Stimulated activated naive CD8-positive, alpha-beta T cell treated with anti-CD3 and anti-CD28 coated beads, Interleukin-15, amount 100 ng/mL, for 72 hours (primary cell): ENCODE measurements at regions not wholly inside any gene's neighbourhood (a gene's known extent, or its start where the extent isn't known, plus 50 kb on each side); places are given as distances from the start of the nearest gene placed in this dataset.
"Not testable (repeated sequence)": the region's sequence is repeated elsewhere in the genome, so short reads cannot be mapped to it uniquely, and the experiment has no call there.

ENCODE experiments used
- ATAC-seq: fragments of 150-1000 bp; cut with Tn5 transposase; 2 replicates; pipeline ENCODE4 v1.10.0; 2021; ENCODE audit warnings: mild to moderate bottlenecking, moderate library complexity
- DNase-seq, 2 donors: peaks; one replicate each; pipeline ENCODE4 v3.0.0; 2021 to 2022
- H3K27ac Mint-ChIP-seq, 2 donors: one replicate each; pipeline ENCODE4 v1.8.0; 2022; ENCODE audit warnings: mild to moderate bottlenecking in 2 of 2, mixed read lengths in 2 of 2, moderate library complexity in 2 of 2
- H3K27me3 Mint-ChIP-seq: one replicate; pipeline ENCODE4 v1.8.0; 2022; ENCODE audit warnings: mixed read lengths
- H3K4me1 Mint-ChIP-seq: one replicate; pipeline ENCODE4 v1.8.0; 2022; ENCODE audit warnings: mild to moderate bottlenecking, mixed read lengths
- H3K4me3 Mint-ChIP-seq, 2 donors: one replicate each; pipeline ENCODE4 v1.8.0; 2022; ENCODE audit warnings: mild to moderate bottlenecking in 2 of 2, mixed read lengths in 2 of 2, moderate library complexity in 1 of 2
- H3K9me3 Mint-ChIP-seq, 2 donors: one replicate each; pipeline ENCODE4 v1.8.0; 2022; ENCODE audit warnings: mixed read lengths in 2 of 2

DNA sequence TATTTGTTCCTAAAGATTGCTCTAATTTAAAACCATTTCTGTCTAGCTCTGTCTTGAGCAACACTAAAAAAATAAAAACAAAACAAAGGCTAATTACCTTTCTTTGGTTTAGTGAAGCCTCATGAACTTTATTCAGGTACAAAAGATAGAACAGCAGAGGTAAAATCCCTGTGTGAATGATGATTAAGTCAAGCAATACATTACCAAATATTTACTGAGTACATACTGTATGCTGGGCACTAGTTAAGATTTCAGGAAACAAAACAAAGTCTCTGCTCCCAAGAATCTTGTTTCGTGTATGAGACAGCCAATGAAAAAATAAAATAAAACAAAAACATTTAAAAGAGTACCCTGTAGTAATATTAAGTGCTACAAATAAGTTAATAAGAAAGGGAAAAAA lies 257.5 kb downstream of the RND3 start:
- no peak overlapping the region for H3K4me3 Mint-ChIP-seq

DNA sequence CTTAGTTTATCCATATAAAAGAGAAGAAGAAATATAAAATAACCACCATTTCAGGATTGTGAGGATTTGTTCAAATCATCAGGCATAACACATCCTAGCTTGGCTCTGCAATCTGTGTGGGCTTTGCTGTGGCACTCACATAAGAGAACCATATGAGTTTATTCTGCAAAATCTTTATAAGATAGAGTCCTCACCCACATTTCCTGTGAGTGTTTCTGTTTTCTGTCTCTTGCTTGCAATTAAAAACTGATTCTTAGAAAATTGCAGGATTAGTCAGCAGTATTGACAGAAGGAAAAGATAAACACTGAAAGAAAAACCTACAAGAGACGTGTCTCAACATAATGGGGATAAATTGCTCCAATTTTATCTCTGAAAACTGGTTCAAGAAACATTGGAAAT lies 258.5 kb downstream of the RND3 start:
- Mint-ChIP-seq H3K27ac (no peak overlapping the region), H3K27me3 (no peaks in the 10 kb centered on the region), H3K4me3 (no peak overlapping the region), H3K4me1 (no peaks in the 10 kb centered on the region), H3K9me3 (no peaks in the 10 kb centered on the region)
- no peak for DNase-seq
- no peak for ATAC-seq

More for the DNA sequence above, 257.5 kb downstream of the RND3 start:
- peak overlapping the region in 1 of 2 donors; percentile 3 for H3K27ac Mint-ChIP-seq
- H3K27me3 Mint-ChIP-seq, result no peaks in the 10 kb centered on the region
- DNase-seq (no peak), ATAC-seq (no peak)
- H3K9me3 Mint-ChIP-seq, result no peaks in the 10 kb centered on the region
- no peaks in the 10 kb centered on the region for H3K4me1 Mint-ChIP-seq

DNA sequence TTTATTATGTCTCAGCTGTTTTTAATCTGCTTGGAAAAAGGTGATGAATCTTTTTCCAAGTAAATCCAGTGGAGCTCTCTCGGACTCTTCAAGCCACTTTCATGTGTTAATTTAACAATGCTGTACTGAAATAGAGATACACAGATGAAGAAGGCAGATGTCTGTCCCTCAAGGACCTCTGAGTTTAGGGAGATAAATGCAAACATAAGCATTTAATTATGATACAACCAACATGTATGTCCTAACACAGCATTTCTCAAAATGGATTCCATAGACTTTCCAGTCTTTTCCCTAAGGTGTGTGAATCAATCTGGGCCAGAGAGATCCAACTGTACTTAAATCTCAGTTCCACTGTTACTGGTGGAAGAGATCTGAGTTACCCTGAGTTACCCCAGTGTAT lies 262.4 kb downstream of the RND3 start:
- ATAC-seq, result no peak

DNA sequence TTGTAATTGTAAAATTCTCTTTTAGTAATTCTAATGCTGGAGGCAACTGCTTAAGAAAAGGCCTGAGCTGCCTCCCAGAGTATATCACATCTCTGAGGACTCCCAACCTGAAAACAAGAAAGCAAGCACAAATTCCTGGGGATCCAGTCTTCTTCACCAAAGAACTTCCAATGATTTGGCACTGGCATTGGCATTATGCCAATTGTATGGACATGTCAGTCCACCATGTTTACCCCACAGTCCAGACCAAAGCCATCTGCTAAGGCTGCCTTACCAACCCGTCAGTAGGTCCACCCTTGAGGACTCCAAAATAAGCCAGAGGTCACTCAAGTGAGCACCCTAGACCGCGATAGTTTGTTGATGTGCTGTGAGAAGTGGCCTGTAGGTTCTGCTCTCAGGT lies 263.1 kb downstream of the RND3 start:
- no peaks in the 10 kb centered on the region for H3K4me1 Mint-ChIP-seq
- no peaks in the 10 kb centered on the region for H3K27me3 Mint-ChIP-seq
- ATAC-seq (no peak), DNase-seq (no peak)
- no peaks in the 10 kb centered on the region for H3K9me3 Mint-ChIP-seq
- no peak overlapping the region for H3K27ac Mint-ChIP-seq
- H3K4me3 Mint-ChIP-seq, result no peak overlapping the region

More for the DNA sequence above, 262.4 kb downstream of the RND3 start:
- Mint-ChIP-seq H3K4me1 (no peaks in the 10 kb centered on the region), H3K9me3 (no peaks in the 10 kb centered on the region), H3K27ac (no peak overlapping the region), H3K4me3 (no peak overlapping the region), H3K27me3 (no peaks in the 10 kb centered on the region)
- no peak for DNase-seq

DNA sequence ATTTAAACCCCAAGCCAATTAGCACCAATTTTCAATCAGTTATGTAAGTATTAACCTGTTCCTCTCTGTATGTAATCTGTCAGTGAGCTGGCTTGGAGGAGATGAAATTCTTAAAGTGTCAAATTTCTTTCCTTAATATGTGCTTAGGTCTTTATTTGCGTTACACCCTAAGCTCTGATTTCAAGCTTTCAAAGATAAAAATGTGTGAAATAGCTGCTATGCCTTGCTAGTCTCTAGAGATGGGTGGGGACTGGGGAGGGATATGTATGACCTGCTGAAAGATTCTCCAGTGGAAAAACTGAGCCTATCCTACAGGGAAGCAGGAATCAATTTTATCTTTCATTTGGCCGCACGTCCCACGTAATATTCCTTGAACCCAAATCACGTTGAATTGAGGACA lies 264.5 kb downstream of the RND3 start:
- no peak for DNase-seq
- Mint-ChIP-seq H3K9me3 (no peaks in the 10 kb centered on the region), H3K4me1 (no peaks in the 10 kb centered on the region)

DNA sequence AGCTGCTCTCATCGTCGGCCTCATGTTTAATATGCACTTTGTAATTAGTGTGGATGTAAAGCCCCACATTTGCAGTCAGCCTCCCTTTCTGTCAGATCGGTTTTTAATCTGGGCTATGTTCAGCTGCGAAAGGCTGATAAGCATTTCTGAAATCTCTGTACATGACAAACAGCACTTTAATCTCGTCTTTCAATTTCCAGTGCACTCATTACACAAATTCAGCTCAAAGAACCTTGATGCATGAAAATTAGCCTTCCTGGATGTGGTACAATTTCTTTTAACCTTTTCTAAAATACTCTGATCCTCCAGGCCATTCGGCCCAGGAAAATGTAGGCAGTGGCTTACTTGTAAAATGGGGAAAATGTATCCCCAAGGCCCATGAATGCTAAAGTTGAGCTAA lies 265.1 kb downstream of the RND3 start:
- H3K9me3 Mint-ChIP-seq, result no peaks in the 10 kb centered on the region
- no peaks in the 10 kb centered on the region for H3K4me1 Mint-ChIP-seq
- DNase-seq, result no peak
- no peaks in the 10 kb centered on the region for H3K27me3 Mint-ChIP-seq
- no peak for ATAC-seq
- no peak overlapping the region for H3K4me3 Mint-ChIP-seq
- no peak overlapping the region for H3K27ac Mint-ChIP-seq

More for the DNA sequence above, 264.5 kb downstream of the RND3 start:
- Mint-ChIP-seq H3K27me3 (no peaks in the 10 kb centered on the region), H3K27ac (no peak overlapping the region), H3K4me3 (no peak overlapping the region)
- ATAC-seq, result no peak

DNA sequence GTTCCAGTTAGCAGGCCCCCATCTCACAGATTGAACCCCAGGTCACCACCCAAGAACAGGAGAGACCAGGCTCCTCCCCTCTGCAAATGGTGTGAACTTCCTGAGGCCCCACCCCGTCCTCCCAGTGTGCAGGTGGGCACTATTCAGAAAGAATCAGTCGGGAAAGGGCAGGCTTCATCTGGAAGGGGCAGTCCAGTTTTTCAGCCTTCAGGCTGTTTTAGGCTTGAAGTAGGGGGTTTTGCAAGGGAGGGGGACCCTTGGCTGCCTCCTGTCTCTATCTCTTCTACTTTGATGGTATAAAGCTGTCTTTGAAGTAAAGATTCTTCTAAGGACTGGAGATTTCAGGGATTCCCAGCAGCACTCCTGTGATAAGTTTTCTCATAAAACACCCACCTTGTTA lies 267.6 kb downstream of the RND3 start:
- DNase-seq (no peak), ATAC-seq (no peak)
- H3K27me3 Mint-ChIP-seq, result no peaks in the 10 kb centered on the region
- H3K9me3 Mint-ChIP-seq, result no peaks in the 10 kb centered on the region
- H3K4me1 Mint-ChIP-seq, result no peaks in the 10 kb centered on the region
- no peak overlapping the region for H3K27ac Mint-ChIP-seq
- H3K4me3 Mint-ChIP-seq, result no peak overlapping the region

DNA sequence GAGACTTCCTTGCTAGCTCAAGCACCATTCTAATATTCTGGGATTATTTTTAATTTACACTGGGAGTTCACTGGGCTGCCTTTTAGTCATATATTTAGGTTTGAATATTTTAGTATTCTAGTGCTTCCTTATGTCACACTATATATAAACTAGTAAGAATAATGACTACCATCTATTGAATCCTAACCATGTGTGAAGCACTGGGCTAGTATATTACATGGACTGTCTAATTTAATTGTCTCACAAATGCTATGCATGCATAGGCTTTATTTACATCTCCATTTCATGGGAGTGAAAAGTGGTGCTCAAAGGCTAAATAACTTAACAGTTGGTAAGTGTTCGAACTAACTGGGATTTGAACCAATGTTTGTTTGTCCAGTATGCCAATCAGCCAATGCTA lies 272.4 kb downstream of the RND3 start:
- no peaks in the 10 kb centered on the region for H3K9me3 Mint-ChIP-seq
- no peak overlapping the region for H3K27ac Mint-ChIP-seq
- no peak for DNase-seq
- ATAC-seq, result no peak
- H3K4me3 Mint-ChIP-seq, result no peak overlapping the region
- H3K4me1 Mint-ChIP-seq, result no peaks in the 10 kb centered on the region
- H3K27me3 Mint-ChIP-seq, result no peaks in the 10 kb centered on the region

DNA sequence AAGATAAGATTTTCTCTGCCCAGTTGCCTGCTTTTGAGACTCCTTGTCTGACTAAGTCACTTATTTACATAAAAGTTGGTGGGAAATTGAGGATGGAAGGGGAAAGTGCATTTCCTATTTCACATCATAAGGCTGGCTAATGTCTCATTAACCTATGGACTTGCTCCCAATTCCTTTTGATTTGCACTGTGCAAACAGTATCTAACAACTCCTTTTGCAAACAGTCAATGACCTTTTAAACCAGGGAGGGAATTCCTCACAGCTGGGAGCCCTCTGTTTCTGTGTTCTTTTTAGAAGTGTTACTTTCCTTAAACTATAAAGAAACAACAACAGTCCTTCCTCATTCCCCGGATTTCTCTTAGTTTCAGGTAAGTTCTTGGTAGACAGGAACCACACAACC lies 272.8 kb downstream of the RND3 start:
- Mint-ChIP-seq H3K4me3 (no peak overlapping the region), H3K27ac (no peak overlapping the region), H3K4me1 (no peaks in the 10 kb centered on the region), H3K9me3 (no peaks in the 10 kb centered on the region), H3K27me3 (no peaks in the 10 kb centered on the region)
- DNase-seq, result no peak
- no peak for ATAC-seq

DNA sequence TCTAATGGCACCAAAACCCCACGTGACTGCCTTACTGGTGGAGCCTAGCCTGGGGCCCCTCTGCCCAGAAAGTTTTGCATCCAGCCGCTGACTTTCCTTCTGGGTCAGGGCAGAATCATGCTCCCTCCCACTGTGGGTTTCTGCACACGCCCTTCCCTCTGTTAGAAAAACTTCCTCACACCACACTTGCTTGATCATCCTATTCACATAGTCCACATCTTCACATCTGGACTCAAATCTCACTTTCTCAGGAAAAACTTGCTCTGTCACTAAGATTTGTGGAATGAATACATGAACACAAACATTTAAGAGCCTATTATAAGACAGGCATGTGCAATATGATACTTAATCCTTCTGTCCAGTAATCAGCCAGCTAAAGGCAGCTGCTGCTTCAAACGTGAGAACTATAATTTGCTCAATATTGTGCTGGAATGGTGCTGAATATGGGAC lies 274.7 kb downstream of the RND3 start:
- no peak for ATAC-seq
- no peak overlapping the region for H3K27ac Mint-ChIP-seq
- no peaks in the 10 kb centered on the region for H3K9me3 Mint-ChIP-seq
- no peaks in the 10 kb centered on the region for H3K27me3 Mint-ChIP-seq
- H3K4me3 Mint-ChIP-seq, result no peak overlapping the region
- H3K4me1 Mint-ChIP-seq, result no peaks in the 10 kb centered on the region
- DNase-seq, result no peak

DNA sequence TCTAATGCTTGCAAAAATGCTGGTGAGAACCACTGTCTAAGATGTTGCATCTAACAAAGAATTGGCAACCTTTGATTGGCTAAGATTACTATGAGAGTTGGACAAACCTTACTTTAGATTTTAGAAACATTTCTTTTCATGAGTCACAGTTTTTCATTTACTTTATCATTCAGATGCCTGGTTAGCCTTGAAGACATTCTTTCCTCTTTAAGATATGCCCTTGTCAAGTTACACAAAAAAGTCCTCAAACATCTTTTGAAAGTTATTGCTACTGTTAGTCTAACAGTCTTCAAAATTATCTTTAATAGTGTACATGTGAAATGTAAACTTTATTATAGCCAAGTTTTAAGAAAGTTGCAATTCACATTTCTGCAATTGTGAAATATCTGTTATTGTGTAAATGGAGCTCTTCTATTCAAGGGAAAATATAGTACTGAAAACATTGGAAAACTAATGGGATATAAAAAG lies 276.3 kb downstream of the RND3 start:
- H3K4me1 Mint-ChIP-seq, result no peaks in the 10 kb centered on the region
- DNase-seq (no peak), ATAC-seq (no peak)
- H3K27me3 Mint-ChIP-seq, result no peaks in the 10 kb centered on the region
- H3K4me3 Mint-ChIP-seq, result no peak overlapping the region
- H3K9me3 Mint-ChIP-seq, result no peaks in the 10 kb centered on the region
- no peak overlapping the region for H3K27ac Mint-ChIP-seq

DNA sequence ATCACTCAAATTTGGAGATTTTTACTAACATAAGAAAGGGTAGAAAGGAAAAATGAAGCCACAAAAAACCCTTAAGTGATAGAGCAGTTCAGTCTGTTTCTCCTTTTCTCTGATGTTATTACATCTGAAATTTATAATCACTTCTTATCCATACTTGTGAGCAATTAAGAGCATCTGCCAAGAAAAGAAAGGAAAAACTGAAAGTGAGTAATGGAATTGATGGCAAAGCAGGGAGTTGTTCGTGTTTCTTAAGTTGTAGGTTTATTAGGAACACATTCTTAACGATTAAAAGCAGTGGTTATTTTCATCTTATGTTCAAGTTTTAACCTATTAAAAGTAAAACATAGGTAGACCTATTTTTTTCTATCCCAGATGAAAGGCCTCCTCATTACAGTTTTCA lies 277.7 kb downstream of the RND3 start:
- no peak for ATAC-seq
- H3K27me3 Mint-ChIP-seq, result no peaks in the 10 kb centered on the region
- no peak overlapping the region for H3K4me3 Mint-ChIP-seq
- no peaks in the 10 kb centered on the region for H3K4me1 Mint-ChIP-seq
- H3K27ac Mint-ChIP-seq, result no peak overlapping the region
- no peaks in the 10 kb centered on the region for H3K9me3 Mint-ChIP-seq
- no peak for DNase-seq

DNA sequence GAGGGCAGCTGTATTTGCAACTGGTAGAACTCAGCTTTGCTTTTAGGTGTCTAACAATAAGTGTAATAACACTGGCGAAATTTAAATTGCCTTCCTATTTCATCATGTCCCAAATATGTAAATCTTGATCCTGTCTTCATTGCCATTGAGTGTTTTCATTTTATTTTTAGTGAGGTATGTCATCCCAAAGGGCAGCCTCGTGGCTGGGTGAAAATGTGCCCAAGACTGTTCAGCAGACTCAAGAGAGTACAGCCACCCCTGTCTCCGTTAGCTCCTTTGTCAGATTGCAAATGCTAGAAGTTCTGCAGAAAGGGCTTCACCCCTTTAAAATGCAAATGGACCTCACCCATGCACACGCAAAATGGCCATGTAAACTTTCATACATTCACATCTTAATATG lies 278.8 kb downstream of the RND3 start:
- no peaks in the 10 kb centered on the region for H3K9me3 Mint-ChIP-seq
- no peak overlapping the region for H3K4me3 Mint-ChIP-seq
- DNase-seq, result no peak
- no peaks in the 10 kb centered on the region for H3K4me1 Mint-ChIP-seq
- H3K27me3 Mint-ChIP-seq, result no peaks in the 10 kb centered on the region
- no peak for ATAC-seq
- peak overlapping the region in 1 of 2 donors; percentile 57 for H3K27ac Mint-ChIP-seq

DNA sequence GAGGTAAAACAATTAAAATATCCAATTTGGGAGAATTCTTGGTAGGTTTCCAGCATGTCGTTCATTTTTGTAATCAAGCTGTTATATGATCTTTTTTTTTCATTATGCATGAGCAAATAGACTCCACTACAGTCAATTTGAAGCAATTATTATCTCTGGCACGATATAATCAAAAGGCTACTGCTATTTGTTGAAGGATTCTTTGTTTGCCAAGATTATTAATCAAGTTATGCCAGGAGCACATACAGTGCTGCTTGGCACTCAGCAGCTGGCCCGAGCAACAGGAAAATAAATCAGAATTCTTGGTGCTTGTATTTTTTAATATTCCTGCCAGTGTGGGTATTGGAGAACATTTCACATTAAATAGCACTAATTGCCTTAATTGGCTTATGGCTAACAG lies 279.5 kb downstream of the RND3 start:
- no peaks in the 10 kb centered on the region for H3K4me1 Mint-ChIP-seq

DNA sequence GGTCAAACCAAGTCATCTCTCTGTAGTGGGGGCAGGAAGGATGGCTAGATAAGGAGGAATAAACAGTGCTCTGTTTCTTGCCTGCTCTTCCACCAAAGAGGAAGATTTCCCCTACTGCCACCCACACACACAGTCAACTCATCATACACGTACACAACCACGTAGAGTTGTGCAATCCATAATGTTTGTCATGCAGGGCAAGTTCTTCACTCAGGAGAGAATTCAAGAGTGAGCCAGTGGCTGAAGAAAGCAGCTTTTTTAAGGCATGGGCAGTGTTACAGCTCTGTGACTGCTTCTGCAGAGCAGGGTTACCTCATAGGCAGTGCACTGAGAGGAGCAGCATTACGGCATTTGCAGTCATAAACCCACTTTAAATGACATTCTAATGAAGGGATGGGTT lies 283.0 kb downstream of the RND3 start:
- no peaks in the 10 kb centered on the region for H3K9me3 Mint-ChIP-seq
- no peak for DNase-seq

More for the DNA sequence above, 279.5 kb downstream of the RND3 start:
- Mint-ChIP-seq H3K4me3 (no peak overlapping the region), H3K9me3 (no peaks in the 10 kb centered on the region), H3K27ac (no peak overlapping the region), H3K27me3 (no peaks in the 10 kb centered on the region)
- DNase-seq, result no peak
- no peak for ATAC-seq

DNA sequence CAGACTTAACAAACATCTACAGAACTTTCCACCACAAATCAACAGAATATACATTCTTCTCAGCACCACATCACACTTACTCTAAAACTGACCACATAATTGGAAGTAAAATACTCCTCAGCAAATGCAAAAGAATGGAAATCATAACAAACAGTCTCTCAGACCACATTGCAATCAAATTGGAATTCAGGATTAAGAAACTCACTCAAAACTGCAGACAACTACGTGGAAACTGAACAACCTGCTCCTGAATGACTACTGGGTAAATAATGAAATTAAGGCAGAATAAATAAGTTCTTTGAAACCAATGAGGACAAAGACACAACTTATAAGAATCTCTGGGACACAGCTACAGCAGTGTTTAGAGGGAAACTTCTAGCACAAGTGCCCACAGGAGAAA lies 292.7 kb downstream of the RND3 start:
- H3K4me1 Mint-ChIP-seq, DNase-seq, H3K4me3 Mint-ChIP-seq, H3K27me3 Mint-ChIP-seq, H3K27ac Mint-ChIP-seq, H3K9me3 Mint-ChIP-seq, ATAC-seq: not testable (repeated sequence)

More for the DNA sequence above, 283.0 kb downstream of the RND3 start:
- Mint-ChIP-seq H3K27me3 (no peaks in the 10 kb centered on the region), H3K4me1 (no peaks in the 10 kb centered on the region), H3K27ac (no peak overlapping the region), H3K4me3 (no peak overlapping the region)
- ATAC-seq, result no peak

DNA sequence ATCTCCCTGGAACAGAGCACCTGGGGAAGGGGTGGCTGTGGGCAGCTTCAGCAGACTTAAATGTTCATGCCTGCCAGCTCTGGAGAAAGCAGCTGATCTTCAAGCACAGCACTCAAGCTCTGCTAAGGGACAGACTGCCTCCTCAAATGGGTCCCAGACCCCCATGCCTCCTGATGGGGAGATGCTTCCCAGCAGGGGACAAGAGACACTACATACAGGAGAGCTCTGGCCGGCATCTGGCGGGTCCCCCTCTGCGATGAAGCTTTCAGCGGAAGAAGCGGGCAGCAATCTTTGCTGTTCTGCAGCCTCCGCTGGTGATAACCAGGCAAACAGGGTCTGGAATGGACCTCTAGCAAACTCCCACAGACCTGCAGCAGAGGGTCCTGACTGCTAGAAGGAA lies 294.8 kb downstream of the RND3 start:
- no peaks in the 10 kb centered on the region for H3K4me1 Mint-ChIP-seq
- H3K9me3 Mint-ChIP-seq, result peaks cover 0 to 7% of the 10 kb centered on the region in 2 donors
- ATAC-seq (no peak), DNase-seq (no peak)
- no peak overlapping the region for H3K27ac Mint-ChIP-seq
- H3K27me3 Mint-ChIP-seq, result no peaks in the 10 kb centered on the region
- H3K4me3 Mint-ChIP-seq, result no peak overlapping the region
